ENCODE measurements at regions not wholly inside any gene's neighbourhood (a gene's known extent, or its start where the extent isn't known, plus 50 kb on each side); places are given as distances from the start of the nearest gene placed in this dataset.

DNA sequence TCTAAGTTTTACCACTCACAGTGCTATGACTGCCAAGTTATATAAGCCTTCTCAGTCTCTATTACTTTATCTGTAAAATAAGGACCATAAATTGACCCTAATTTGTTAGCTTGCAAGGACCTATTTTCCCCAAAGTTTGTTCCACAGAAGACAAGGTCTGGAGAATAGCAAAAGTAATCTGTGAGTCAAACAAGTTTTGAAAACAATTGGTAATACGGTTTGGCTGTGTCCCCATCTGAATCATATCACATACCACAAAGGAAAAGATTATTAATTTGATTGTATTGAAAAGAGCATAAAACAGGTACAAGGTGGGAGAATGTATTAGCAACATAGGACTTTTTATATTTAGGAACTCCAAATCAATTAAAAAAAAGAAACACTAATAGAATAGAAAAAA is 124.0 kb upstream of the TARS1 start:
- no peak for FAIRE-seq
- no peak for DNase-seq (ENCODE audit: low spot score)

- no peak for FAIRE-seq
- no peak for DNase-seq (ENCODE audit: low spot score)
These were observed 123.5 kb upstream of the TARS1 start for GRCh38 chr5:33317271-33317670.

- DNase-seq (ENCODE audit: low spot score): no peak
- FAIRE-seq: no peak
These were observed 121.6 kb upstream of the TARS1 start for GRCh38 chr5:33319151-33319550.

DNA sequence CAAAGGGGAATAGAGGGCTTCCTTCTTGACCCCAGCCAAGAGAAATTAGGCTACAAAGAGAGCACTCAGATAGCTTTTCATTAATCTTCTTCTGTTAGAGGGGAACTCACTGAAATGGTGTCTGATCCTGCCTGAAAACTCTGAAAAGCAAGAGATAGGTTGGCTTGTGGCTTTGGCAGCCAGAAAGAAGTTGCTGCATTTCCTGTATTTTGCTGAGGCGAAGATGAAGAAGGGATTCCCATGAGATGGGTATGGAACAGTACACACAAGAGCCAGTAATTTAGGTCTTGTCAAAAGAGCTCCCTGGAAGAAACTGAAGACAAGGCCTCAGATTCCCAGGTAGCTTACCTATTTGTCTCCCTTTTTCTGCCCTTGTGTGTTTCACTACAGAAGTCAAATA is 120.9 kb upstream of the TARS1 start:
- FAIRE-seq (no peak), DNase-seq (ENCODE audit: low spot score) (no peak)

DNA sequence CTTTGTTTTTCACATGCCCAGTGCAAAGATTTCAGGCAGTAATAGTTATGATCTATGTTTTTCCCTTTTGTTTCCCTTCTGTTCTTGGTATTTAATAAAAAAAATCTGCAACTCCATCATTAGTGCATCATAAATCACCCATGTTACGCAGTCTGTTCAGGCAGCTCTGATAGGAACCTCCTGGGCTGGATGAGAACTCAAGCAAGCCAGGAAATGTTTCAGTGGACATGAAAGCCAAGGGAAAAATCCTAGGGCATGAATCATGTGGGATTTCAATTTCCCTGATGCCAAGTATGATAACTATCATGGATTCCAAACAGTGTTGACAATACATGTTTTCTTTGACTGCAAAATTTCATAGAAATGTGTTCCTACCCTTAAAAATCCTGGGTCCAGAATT is 119.7 kb upstream of the TARS1 start:
- FAIRE-seq (no peak), DNase-seq (ENCODE audit: low spot score) (peak; percentile 66)

DNA sequence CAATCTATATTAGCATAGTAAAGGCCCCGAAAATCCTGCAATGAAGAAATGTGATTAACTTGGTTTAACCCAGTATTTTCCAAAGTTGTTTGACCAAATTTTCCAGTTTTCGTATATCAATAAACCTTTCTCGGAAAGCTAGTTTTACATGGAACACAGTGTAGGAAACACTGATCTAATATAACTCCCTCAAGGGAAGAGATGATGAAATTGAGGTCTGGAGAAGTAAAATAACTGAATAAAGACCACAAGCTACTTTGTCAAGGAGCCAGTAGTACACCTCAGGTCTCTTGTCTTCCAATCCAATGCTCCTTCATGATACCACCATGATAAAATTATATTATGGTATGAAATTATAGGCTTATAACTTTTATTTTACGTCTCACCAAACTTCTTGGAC is 118.1 kb upstream of the TARS1 start:
- DNase-seq (ENCODE audit: low spot score): no peak
- FAIRE-seq: no peak

DNA sequence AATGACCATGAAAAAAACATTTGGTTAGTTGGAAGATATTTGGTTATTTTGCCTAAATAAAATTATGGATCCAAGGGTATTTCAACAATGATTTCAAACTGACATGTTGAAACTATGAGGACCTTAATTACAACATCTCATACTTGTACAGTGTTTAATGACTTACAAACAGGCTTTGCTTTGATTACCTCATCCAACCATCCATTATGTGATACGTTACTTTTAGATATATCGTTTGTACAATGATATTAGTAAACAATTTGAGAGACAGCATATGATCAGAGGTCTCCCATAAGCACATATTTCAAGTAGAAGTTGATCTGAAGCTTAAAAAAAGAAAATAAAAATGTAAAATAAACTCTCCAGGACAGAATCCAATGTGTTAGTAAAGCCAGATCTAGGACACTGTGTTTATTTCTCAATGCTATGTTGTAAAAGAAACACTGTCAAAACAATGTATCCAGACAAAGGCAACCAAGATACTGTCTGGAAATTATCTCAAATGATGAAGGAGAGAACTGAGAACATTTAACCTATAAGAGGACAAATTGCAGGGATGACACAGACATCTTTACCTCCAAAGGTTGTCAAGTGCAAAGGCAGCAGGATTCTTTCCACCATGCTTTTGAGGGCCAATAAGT is 116.0 kb upstream of the TARS1 start:
- DNase-seq (ENCODE audit: low spot score): no peak
- no peak for FAIRE-seq

- FAIRE-seq: no peak
- no peak for DNase-seq (ENCODE audit: low spot score)
These were observed 111.9 kb upstream of the TARS1 start for GRCh38 chr5:33328818-33329217.

- FAIRE-seq: no peak
- DNase-seq (ENCODE audit: low spot score): no peak
These were observed 110.9 kb upstream of the TARS1 start for GRCh38 chr5:33329891-33330290.

DNA sequence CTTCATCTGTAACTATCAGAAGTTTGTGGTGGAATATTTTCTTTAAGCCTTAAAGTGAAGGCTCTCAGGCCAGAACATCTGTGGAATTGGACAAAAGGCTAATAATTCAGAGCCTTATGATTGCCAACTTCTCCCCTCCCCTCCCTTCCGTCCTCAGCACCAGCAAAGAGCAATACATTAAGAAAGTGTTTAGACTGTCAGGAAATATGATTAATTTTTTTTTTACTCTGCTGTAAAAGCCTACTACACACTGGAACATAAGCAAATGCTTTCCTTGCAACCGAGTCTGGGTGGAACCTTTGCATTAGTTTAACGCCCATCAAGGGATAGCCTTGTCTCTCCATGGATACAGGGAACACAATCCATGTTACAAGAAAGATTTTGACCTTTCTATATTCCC is 110.3 kb upstream of the TARS1 start:
- FAIRE-seq (no peak), DNase-seq (ENCODE audit: low spot score) (no peak)

DNA sequence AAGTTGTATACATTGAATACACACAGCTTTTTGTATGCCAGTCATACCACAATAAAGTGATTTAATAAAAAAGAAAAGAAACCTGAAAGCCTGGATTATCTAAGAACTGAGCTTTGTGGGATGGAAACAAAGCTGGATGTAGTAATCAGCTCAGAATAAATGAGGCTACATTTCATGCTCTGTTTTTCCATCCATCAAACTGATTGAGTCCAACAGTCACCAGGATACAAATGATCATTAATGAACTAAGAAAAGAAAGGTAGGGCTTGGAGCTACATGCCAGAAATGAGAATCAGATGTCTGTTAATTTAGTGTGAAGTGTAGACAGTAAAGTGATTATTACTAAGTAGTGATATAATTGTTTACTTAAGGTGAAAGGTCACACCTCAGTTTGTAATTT is 109.8 kb upstream of the TARS1 start:
- FAIRE-seq (no peak), DNase-seq (ENCODE audit: low spot score) (no peak)

DNA sequence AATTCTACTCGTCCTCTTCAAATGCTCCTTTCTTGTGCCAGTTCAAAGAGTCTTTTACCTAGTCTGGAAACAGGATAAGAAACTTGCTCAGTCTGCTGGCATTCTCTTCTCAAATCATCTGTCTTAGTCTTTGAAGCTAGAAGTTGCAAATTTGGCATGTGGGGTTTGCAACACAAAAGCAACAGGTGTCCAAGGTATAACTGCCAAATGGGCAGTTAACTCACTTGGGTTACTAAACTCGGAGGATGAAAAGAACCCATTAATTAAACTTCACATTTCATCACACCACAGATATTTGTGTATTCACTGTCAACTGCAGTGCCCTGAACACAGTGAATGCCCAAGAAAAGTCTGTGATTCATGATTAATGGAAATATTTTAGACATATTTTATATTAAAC is 108.0 kb upstream of the TARS1 start:
- DNase-seq (ENCODE audit: low spot score) (no peak), FAIRE-seq (no peak)

- FAIRE-seq: no peak
- no peak for DNase-seq (ENCODE audit: low spot score)
These were observed 105.9 kb upstream of the TARS1 start for GRCh38 chr5:33334829-33335228.

DNA sequence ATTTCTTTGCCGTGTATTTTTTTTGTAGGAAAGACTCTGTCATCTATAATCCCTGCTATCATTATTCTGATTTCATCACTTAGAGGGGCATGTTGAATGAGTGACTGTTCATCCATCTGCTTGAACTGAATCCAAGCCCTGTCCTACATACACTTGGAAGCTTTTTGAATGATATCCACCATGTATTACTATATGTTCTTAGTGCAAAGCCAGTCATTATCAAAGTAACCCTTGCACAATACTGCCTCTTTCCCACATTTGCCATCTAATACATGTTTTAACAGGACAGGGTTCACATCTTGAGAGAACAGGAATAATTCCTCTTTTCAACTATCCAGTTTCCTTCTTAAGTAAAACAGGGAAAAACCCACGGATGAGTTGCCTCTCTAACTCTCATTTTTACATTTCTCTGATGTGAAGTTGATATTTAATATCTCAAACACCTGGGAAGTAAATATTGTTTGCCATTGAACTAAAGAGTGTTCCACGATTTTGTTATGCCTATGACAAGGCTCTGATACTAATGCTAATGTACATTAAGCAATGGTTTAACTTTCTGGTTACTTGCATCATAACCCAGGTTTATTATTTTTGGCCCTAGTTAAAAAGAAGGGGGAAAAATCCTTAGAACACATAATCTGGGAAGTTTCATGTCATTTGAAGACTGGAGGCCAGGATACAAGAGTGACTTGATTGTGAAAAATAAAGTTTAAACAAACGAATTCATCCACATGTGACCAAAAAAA is 103.7 kb upstream of the TARS1 start:
- peak; percentile 77 for FAIRE-seq
- no peak for DNase-seq (ENCODE audit: low spot score)

- no peak for FAIRE-seq
- DNase-seq (ENCODE audit: low spot score): no peak
These were observed 103.2 kb upstream of the TARS1 start for GRCh38 chr5:33337637-33337992.

GRCh38 chr5:33338336-33339110 is 102.2 kb upstream of the TARS1 start:
- DNase-seq (ENCODE audit: low spot score) (no peak), FAIRE-seq (no peak)

GRCh38 chr5:33339413-33339812 is 101.4 kb upstream of the TARS1 start:
- FAIRE-seq (no peak), DNase-seq (ENCODE audit: low spot score) (no peak)

DNA sequence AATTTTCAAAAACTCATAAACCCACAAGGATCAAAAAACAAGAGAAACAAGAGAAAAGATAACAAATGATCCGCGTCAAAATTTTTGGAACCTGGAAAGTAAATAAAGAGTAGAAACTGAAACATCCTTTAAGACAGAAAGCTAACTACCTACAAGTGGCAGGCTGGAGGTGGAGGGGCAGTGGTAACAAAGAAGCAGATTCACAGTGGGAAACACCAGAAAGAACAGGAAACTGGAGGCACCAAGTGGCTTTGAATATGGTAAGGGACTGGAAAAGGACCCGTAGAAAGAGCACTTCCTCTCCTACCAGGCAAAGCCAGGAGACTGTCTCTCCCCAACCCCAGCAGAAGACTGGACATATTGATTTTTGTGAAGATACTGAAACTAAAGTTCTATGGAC is 100.6 kb upstream of the TARS1 start:
- DNase-seq (ENCODE audit: low spot score) (no peak), FAIRE-seq (no peak)

GRCh38 chr5:33341351-33341750 is 99.4 kb upstream of the TARS1 start:
- FAIRE-seq (no peak), DNase-seq (ENCODE audit: low spot score) (no peak)

GRCh38 chr5:33343676-33344327 is 97.0 kb upstream of the TARS1 start:
- FAIRE-seq (peak; percentile 30), DNase-seq (ENCODE audit: low spot score) (peak; percentile 72)

GRCh38 chr5:33346534-33346933 is 94.2 kb upstream of the TARS1 start:
- DNase-seq (ENCODE audit: low spot score) (no peak), FAIRE-seq (no peak)

GRCh38 chr5:33361781-33362180 is 79.0 kb upstream of the TARS1 start:
- FAIRE-seq: no peak
- no peak for DNase-seq (ENCODE audit: low spot score)

Measured in urothelium cell line (cell line).